ENCODE measurements at regions not wholly inside any gene's neighbourhood (a gene's known extent, or its start where the extent isn't known, plus 50 kb on each side); places are given as distances from the start of the nearest gene placed in this dataset.
A peak's percentile ranks its signal among the peaks of the same experiment; 100 is the strongest.
"Not testable (repeated sequence)": the region's sequence is repeated elsewhere in the genome, so short reads cannot be mapped to it uniquely, and the experiment has no call there.

DNA sequence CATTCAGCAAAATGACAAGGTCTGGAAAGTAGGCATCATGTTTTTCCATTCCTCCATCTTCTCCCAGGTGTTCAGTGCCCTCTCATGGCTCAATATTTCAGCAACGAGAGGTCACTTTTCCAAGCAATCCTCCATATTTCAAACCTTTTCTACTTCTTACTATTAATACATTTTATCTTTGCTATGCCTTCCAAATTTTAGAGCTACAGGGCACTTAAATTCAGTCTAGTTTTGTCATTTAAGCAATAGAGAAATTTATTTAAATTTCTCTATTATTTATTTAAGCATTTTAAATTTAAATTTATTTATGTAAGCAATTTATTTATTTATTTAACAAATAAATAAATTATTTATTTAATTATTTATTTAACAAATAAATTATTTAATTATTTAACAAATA, 305.1 kb upstream of the ANXA10 start:
- DNase-seq (ENCODE audit: insufficient read length, low spot score): no peak
- no peak for FAIRE-seq

GRCh38 chr4:167802463-167803212, 289.7 kb upstream of the ANXA10 start:
- FAIRE-seq (no peak), DNase-seq (ENCODE audit: insufficient read length, low spot score) (no peak)

- DNase-seq (ENCODE audit: insufficient read length, low spot score) (no peak), FAIRE-seq (no peak)
These were observed 280.4 kb upstream of the ANXA10 start for GRCh38 chr4:167811958-167812357.

- no peak for DNase-seq (ENCODE audit: insufficient read length, low spot score)
- FAIRE-seq: no peak
These were observed 266.1 kb upstream of the ANXA10 start for GRCh38 chr4:167826281-167826680.

GRCh38 chr4:167831855-167832254, 260.5 kb upstream of the ANXA10 start:
- FAIRE-seq (no peak), DNase-seq (ENCODE audit: insufficient read length, low spot score) (no peak)

DNA sequence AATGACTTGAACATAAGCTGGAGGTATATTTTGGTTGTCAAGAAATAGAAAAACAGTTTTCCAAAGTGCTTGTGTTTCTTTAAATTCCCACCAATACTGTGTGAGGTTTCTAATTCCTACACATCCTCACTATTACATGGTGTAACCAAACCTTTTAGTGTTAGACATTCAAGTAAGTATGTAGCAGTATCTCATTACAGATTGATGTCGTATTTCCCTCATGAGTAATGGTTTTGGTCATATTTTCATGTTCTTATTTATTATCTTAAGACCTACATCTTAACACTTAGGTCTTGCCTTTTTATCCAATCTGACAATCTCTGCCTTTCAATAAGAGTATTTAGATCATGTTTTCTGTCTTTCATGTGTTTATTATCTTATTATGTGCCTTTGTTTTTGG, 253.7 kb upstream of the ANXA10 start:
- DNase-seq (ENCODE audit: insufficient read length, low spot score) (no peak), FAIRE-seq (no peak)

DNA sequence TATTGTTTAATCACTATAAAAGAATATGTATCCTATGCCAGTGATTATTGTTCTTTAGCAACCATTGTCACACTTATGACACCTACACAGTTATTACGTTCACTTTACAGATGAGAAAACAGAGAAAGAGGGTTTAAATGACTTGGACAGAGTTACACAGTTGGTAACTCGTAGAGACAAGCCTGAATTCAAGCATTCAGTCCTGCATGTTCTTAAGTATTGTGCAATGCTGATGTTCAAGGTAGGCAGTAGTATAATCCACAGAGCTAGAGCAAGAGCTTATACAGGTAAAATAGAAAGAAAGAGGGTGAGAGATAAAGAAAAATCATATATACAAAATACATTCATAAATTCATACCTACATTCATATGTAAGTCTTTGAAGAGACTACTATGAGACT, 249.8 kb upstream of the ANXA10 start:
- FAIRE-seq (no peak), DNase-seq (ENCODE audit: insufficient read length, low spot score) (no peak)

- DNase-seq (ENCODE audit: insufficient read length, low spot score) (no peak), FAIRE-seq (no peak)
These were observed 237.5 kb upstream of the ANXA10 start for GRCh38 chr4:167854881-167855280.

DNA sequence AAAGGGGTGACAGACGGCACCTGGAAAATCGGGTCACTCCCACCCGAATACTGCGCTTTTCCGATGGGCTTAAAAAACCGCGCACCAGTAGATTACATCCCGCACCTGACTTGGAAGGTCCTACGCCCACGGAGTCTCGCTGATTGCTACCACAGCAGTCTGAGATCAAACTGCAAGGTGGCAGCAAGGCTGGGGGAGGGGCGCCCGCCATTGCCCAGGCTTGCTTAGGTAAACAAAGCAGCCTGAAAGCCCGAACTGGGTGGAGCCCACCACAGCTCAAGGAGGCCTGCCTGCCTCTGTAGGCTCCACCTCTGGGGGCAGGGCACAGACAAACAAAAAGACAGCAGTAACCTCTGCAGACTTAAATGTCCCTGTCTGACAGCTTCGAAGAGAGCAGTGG, 234.2 kb upstream of the ANXA10 start:
- not testable (repeated sequence) for FAIRE-seq; DNase-seq (ENCODE audit: insufficient read length, low spot score)

DNA sequence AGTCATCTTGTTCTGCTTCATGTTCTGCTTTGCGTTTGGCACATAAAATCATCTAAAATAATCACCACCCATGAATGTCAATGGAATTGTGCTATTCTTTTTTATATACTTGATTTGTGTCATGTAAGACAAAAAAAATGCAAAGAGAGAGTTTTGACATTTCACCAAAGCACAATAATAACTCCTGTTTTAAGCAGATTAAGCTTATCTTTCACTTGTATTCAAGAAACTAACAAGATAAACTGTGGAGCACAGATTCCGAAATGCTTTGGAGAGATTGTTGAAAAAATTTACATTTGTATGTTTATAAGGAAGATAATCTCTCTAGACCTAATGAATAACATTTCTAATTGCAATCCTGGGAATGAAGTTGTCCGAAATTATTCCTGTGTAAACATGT, 225.1 kb upstream of the ANXA10 start:
- FAIRE-seq (no peak), DNase-seq (ENCODE audit: insufficient read length, low spot score) (no peak)

DNA sequence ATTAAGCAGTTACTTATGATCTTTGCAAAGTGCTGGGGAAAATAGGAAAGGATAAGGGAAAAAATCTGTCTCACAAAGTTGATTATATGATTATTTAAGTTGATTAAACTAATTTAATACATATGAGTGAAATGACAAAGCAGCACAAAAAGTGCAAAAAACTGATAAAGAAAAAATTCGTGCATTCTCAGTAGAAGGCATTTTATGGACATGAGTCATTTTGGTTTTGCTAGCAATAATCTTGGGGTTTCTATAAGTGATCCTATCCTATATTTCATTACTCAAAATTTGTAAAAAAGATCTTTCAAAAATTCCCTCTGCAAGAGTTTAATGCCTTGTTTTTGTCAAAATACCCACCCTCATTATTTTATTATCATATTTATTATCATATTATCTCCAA, 224.2 kb upstream of the ANXA10 start:
- peak; percentile 5 for DNase-seq (ENCODE audit: insufficient read length, low spot score)
- FAIRE-seq: no peak

DNA sequence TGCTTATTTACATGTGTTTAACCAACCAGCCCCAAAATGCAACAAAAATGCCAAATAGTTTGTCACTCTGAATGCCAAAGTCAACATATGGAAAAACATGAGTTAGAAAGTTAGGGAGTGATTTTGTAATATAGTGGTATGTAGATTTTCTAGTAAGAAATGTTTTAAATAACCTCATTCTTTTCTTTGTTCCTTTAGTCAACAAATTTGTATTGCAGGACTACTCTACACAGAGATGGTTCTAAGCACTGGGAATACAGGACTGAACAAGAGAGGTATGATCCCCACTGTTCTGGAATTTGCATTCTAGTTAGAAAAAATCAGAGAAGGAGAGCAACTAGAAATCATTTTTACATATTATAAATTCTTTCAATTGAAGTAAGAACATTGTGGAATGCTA, 218.8 kb upstream of the ANXA10 start:
- no peak for FAIRE-seq
- no peak for DNase-seq (ENCODE audit: insufficient read length, low spot score)

- not testable (repeated sequence) for DNase-seq (ENCODE audit: insufficient read length, low spot score); FAIRE-seq
These were observed 216.2 kb upstream of the ANXA10 start for GRCh38 chr4:167876091-167876490.

DNA sequence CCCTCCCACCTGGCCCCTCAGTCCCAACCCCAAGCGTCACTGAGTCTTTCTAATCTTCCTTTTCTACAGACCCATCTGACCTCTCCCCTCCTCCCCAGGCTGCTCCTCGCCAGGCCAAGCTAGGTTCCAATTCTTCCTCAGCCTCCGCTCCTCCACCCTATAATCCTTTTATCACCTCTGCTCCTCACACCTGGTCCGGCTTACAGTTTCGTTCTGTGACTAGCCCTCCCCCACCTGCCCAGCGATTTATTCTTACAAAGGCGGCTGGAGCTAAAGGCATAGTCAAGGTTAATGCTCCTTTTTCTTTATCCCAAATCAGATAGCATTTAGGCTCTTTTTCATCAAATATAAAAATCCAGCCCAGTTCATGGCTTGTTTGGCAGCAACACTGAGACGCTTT, 214.5 kb upstream of the ANXA10 start:
- not testable (repeated sequence) for FAIRE-seq; DNase-seq (ENCODE audit: insufficient read length, low spot score)

DNA sequence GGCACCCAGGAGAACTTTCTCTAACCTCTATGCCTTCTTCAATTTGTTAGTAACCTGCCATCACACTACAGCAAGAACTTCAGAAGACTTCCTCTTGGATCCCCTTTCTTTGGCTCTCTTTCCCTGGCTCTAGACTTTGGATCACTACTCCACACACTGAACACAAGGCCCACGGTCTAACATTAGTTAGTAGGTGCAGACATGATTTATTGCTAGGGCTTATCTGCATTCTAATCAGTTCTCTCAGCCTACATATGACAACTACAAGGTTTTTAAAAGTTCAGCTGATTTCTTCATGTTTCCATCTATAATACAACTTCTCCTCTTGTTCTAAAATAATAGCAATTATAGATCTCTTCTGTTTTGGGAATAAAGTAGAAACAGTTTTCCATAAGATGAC, 209.1 kb upstream of the ANXA10 start:
- FAIRE-seq: no peak
- peak; percentile 14 for DNase-seq (ENCODE audit: insufficient read length, low spot score)

DNA sequence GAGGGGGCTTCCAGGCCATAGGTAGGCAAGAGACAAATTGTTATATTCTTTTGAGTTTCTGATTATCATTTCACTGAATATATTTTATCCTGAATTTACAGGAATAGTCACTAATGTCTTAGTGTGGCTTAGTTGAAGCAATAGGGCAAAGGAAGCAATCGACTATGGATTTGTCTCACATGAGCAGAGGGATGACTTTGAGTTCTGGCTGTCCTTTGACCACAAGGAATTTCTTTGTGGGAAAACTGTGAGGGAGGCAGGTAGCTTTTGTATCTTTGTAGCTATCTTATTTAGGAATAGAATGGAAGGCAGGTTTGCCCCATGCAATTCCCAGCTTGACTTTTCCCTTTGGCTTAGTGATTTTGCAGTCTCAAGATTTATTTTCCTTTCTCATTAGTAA, 207.3 kb upstream of the ANXA10 start:
- DNase-seq (ENCODE audit: insufficient read length, low spot score) (no peak), FAIRE-seq (no peak)

GRCh38 chr4:167885872-167886271, 206.5 kb upstream of the ANXA10 start:
- FAIRE-seq: no peak
- no peak for DNase-seq (ENCODE audit: insufficient read length, low spot score)

DNA sequence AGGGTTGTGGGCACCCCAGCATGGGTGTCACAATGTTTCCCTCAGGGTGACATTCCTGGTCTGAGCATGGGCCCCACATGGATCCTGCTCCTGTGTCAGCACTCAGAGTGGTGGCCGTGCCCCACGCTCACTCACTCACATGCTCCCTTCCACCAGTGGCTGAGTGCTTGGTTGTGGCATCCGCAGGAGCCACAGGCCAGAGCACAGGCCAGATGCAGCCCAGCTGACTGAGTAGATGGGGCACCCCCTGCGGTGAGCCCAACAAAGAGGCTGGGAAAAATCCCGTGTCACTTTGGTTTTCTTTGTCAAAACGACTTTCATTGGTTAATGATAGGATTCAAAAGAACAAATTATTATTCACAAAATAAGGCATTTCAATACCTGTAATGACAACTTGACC, 204.6 kb upstream of the ANXA10 start:
- FAIRE-seq (no peak), DNase-seq (ENCODE audit: insufficient read length, low spot score) (no peak)

DNA sequence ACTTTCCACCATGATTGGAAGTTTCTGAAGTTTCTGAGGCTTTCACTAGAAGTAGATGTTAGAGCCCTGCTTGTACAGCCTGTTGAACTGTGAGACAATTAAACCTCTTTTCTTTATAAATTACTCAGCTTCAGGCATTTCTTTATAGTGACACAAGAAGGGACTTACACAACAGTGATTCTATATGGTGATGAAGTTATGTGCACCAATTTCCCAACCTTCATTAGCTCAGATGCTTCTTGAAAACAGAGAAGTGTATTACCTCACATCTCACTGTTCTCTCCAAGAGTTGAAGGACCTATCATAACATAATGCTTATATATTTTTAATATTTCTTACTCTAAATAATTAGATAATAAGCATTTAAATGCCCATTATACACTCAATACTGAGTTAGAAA, 202.1 kb upstream of the ANXA10 start:
- no peak for DNase-seq (ENCODE audit: insufficient read length, low spot score)
- no peak for FAIRE-seq

DNA sequence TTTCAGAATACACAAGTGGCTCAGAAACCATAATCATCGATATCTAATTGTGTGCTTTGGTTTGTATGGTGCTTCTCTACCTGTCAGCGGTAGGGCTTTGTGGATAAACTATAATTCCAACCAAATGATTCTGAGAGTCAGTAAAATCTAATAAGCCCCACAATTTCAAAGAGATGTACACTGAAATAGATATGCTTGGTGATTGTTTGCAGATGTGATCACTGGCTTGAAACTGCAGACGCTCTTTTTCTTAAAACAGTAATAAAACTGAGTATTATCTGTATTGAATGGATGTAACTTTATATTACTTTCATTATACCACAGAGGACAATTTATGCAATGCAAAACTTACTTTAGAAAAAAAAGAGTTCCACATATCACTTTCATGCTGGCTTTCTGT, 198.8 kb upstream of the ANXA10 start:
- DNase-seq (ENCODE audit: insufficient read length, low spot score) (no peak), FAIRE-seq (no peak)

- not testable (repeated sequence) for DNase-seq (ENCODE audit: insufficient read length, low spot score); FAIRE-seq
These were observed 196.1 kb upstream of the ANXA10 start for GRCh38 chr4:167896260-167896659.

DNA sequence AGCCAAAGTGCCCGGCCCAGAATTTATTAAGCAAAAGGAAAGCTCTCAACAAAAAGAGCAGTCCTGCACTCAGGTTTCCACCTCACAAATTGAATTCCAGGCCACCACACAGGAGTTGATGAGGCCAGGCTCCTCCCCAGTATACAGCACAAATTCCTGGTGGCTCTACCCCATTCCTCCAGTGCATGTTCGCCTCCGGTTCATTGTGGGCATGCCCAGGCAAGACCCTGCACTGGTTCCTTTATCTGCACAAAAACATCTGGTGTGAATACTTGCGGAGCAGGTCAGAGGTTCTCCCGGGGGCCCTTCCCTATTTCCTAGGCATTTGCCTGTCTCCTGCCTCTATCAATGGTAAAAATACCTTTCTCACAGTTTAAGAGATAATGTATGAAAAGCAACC, 195.2 kb upstream of the ANXA10 start:
- FAIRE-seq (peak; percentile 87), DNase-seq (ENCODE audit: insufficient read length, low spot score) (peak; percentile 49)

GRCh38 chr4:167903291-167903721, 189.0 kb upstream of the ANXA10 start:
- FAIRE-seq (peak; percentile 93), DNase-seq (ENCODE audit: insufficient read length, low spot score) (no peak)
